ENCODE measurements at regions not wholly inside any gene's neighbourhood (a gene's known extent, or its start where the extent isn't known, plus 50 kb on each side); places are given as distances from the start of the nearest gene placed in this dataset.
"Not testable (repeated sequence)": the region's sequence is repeated elsewhere in the genome, so short reads cannot be mapped to it uniquely, and the experiment has no call there.

DNA sequence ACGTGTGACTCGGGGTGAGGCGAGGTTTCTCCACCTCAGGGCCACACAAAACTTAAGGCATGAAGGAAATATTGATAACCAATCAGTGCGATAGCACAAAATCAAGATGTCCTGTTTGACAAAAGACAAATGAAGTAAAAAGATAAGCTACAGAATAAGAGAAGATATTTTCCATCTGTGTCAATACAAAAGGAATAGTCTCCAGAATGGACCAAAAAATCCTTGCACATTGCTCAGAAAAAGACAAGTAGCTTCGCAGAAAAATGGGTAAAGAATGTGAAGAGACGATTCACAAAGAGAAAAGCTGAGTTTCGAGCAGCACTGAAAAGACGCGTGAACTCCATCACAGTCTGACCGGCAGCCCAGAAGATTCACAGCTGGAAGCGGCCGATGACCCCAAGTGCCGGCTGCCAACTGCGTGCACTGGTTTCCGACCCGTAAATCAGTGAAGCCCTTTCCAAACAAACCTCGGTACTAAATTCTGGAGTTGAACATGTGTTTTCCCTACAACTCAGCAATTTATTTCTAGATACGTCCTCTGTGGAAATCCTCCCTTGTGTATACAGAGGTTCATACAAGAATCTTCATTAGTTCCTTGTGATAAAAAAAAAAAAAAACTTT, 308.4 kb downstream of the BRD1 start:
- FAIRE-seq: no peak

DNA sequence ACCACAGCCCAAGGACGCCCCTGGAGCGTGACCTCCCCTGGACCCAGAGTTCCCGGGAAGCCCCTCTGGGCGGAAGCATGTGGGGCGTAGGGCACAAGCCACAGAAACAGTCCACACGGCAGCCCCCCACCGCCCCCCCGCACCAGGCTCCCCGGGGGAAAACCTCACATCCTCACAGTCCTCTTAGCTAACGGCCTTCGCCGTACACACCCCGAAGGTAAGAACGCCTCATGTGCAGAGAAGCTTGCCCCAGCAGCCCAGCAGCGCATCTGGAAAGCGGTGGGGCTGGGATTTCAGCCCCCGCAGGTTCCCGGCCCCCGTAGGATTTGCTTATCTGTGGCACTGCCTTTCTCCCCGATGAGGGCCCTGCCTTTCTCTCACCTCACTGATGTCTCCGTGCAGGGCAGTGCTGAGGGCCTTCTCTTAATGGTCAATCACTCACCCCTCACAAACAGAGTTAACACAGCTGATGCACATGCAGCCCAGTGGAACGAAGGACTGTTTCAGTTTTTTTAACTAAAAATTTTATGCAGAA, 309.2 kb downstream of the BRD1 start:
- FAIRE-seq: no peak

DNA sequence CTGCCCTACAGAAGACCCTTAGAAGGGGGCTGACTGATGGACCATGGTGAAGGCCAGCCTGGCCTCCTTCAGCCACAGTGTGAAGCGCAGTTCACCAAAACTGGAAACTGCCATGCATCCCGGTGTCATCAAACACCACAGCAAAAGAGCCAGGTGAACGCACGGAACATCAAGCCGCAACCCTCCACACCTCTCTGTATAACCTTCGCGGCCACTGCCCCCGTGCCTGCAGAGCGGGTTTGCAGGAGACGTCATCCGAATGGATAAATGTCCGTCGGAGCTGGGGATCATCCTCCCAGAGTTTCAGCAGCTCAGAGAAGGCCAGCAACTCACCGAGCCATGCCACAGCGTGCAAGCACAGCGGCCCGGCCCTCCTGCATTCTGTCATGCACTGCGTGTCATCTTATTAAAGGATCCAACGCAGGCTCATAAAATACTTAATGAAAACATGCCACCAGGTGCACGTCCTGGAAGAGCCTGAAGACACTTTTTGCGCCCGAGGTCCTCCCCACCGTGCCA, 309.9 kb downstream of the BRD1 start:
- FAIRE-seq: no peak

DNA sequence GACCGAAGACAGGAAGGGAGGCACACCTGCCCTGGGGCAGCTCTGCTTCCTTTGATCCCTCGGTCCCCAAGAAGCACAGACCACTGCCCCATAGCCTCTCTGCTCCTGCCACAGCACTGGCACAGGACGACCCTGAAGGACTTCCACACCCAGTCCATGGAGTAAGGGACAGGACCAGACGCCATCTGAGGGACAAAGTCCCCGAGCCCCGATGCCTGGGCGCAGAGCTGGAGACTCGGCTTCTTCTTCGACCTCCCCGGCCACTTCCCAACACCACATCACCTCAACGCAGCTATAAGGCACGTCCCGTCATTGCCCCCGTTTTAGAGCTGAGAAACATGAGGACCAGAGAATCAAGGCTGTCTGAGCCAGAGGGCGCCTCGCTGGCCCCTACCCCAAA, 310.5 kb downstream of the BRD1 start:
- no peak for FAIRE-seq

DNA sequence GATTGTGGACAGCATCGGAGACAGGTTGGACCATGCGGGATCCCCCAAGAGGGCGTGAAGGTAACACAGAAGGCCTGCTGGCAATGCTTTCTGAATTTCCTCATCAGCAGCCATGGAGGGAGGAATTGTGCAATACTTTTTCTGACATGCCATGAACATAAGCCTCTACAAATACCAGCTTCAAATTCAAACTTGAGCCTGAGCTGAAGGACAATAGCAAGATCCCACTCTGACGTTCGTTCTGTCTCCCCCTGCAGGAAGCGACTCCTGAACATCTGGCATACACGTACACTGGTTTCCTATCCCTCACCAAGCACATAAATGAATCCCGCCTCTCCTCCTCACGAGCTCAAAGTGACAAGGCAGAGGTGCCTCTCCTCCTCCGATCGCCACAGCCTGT, 312.2 kb downstream of the BRD1 start:
- no peak for FAIRE-seq

DNA sequence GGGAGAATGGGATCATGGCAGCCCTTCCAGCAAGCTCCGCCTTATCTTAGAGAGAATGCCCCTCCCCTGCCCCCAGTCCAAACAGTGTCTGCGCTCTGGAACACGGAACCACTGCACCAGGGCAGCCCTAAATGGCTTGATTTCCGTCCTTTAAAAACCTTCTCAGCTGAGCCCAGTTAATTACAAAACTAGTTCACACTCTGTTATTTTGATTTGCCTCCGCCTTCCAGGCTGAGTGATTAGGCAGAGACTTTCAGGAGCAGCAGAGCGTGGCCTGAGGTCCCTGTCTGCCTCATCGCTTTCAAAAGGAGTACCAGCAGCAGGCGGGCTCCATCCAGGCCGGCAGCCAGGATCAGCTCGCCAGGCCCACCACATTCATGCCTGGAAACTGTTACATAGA, 313.0 kb downstream of the BRD1 start:
- FAIRE-seq: no peak

DNA sequence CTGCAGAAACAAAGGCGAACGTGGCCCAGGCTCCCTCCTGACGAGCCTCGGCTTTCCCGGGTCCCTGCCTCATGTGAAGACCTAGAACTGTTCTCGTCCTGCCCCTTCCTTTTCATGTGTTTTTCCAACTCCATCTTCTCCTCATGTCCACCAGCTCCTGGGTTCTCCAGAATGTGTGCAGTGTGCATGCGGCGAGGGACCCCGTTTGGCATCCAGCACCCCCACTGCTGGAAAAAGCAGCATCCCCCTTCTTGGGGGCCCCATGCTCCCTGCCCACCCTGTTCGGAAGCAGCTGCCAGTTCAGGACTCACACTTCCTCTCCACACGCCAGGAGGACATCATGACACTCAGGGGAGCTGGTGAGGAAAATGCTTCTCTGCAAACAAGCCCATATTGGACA, 313.5 kb downstream of the BRD1 start:
- no peak for FAIRE-seq

DNA sequence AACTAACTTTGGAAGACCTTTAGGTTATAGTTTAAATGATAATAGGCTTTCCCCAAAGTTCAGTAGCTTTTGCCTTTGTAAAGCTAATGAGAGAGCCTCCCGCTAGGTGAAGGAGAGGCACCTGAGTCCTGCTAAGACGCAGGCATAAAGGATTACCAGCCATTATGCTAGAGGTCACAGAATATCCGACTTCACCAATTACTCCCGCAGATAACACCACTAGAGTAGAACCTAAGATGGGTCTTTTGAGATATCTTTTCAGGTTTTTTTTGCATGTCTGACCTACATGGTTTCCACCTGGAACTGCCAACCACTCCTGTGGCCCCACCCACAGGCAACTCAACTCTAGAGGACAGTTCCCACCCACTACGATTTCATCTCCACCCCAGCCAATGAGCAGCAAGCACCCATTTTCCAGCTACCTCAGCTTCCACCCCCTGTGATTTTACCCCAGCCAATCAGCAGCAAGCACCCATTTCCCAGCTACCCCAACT, 314.3 kb downstream of the BRD1 start:
- FAIRE-seq: no peak

DNA sequence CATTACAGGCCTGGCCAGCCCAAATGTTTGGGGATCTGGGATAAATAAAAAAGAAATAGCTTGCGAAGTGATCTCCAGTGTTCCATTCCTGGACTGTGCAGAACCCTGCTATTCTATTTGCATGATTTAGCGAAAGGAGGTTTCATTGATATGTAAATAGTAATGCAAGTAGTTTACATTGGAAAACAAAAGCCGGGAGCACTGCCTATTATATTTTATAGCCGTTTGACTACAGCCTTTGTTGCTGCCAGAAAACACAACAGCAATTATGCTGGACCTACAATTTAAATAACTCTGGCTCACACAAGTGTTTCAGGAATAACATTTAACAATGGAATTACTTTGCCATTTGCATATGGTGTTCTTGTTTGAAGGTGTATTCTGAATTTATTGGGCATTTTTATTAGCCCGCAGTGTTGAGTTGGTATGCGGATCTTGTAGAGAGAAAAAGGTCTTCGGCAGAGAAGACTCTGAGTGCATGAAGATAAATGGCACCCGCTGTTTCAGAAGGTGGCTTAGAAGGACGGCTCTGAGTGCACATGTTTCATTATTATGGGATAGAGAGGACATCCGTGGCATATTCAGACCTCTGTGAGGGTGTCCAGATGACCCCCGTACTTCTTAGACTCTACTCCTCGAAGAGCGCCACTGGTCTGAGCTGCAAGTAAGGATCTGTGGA, 315.0 kb downstream of the BRD1 start:
- no peak for FAIRE-seq

DNA sequence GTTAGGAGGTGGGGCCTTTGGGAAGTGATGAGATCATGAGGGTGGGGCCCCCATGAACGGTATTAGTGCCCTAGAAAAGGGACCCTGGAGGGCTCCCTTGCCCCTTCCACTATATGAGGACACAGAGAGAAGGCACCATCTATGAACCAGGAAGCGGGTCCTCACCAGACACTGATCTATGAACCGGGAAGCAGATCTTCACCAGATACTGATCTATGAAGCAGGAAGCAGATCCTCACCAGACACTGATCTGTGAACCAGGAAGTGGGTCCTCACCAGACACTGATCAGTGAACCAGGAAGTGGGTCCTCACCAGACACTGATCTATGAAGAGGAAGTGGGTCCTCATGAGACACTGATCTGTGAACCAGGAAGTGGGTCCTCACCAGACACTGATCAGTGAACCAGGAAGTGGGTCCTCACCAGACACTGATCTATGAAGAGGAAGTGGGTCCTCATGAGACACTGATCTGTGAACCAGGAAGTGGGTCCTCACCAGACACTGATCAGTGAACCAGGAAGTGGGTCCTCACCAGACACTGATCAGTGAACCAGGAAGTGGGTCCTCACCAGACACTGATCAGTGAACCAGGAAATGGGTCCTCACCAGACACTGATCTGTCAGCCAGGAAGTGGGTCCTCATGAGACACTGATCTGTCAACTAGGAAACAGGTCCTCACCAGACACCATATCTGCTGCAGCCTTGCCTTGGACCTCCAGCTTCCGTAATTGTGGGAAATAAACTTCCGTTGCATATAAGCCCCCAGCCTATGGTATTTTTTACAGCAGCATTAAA, 316.1 kb downstream of the BRD1 start:
- FAIRE-seq: not testable (repeated sequence)

DNA sequence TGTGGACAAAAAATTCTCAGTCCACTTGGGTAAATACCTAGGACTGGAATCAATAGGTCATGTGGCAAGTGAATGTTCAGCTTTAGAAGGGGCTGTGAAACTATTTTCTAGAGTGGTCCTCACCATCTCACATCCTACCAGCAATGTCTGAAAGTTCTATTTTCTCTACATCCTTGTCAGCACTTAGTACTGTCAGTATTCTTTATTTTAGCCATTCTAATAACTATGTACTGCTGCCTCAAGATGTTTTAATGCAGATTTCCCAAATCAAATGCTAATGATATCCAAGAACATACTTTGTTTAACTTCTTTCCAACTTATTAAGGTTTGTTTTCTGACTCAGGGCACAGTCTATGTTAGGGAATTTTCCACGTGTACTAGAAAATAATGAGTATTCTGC, 317.0 kb downstream of the BRD1 start:
- no peak for FAIRE-seq

DNA sequence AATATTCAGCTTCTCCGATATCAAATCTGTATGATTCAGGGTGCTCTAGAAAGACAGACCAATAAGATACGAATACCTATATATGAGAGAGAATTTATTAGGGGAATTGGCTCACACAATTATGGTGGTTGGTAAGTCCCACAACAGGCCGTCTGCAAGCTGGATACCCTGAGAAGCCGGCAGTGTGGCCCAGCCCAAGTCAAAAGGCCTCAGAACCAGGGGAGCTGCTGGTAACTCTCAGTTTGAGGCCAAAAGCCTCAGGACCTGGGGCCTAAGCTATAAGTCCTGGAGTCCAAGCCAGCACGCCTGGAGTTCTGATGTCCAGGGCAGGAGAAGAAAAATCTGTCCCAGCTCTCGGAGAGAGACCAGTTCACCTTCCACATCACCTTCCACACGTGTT, 318.7 kb downstream of the BRD1 start:
- no peak for FAIRE-seq

DNA sequence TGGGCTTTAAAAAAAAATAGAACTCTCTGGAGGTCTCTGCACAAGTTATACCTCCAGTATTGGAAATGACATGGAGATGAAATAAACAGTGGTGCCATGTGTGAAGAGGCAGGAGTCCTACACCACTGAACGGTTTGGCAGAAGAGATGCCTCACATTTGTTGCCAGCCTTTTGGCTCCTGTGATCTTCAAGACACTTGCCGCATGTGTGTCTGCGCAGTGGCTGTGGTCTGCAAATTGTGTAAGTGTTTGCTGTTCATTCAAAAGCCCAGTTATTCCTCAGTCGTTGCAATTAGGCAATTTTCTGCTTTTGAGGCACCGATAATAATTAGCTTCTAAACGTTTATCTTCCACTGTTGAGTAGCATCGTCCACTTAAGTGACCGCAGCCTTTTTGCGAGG, 319.1 kb downstream of the BRD1 start:
- no peak for FAIRE-seq

DNA sequence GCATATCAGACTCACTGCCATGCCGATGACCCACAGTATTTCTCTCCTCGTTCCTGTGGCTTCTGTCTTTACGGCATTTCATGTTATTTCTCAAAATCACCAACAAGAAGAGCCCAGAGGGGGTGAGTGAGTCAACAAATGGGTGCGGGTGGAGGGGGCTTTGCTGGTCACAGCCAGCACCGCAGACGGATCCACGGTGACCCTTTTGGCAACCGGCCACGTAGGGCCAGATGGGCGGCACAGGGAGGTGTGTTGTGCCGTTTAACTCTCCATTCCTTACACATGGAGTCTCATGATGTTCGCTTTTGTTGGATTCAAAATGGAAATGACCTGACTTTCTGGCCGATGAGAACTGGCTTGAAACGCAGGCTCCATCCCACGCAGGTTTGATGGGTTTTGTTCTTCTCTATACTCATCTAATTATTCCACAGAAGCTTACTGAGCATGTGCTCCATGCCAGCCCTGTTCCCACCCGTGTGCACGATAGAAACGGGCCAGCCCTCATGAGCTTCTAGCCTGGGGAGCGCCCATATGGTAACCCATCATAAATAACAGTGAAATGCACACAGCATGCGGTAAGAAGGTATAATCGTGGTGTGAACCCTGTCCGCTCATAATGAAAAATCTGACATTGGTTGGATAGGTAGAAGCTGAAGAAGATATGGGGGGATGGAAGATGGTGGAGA, 319.9 kb downstream of the BRD1 start:
- no peak for FAIRE-seq

DNA sequence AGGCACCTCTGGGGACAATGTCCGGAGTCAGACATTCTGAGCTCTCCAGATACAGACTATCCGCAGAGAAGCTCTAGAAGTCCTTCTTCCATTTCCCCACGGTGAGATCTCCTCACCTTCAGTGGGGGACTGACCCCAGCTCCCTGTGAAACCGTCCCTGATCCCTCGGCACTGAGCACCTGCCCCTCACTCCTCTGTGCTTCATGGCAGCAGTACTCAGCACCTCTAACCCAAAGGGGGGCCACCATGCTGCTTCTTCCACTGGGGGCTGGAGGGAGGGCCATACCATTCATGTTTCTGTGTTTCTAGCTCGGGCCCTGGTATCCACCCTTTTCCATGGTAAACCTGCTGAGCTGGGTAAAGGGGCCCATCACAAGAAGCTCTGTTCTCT, 321.7 kb downstream of the BRD1 start:
- FAIRE-seq: no peak

DNA sequence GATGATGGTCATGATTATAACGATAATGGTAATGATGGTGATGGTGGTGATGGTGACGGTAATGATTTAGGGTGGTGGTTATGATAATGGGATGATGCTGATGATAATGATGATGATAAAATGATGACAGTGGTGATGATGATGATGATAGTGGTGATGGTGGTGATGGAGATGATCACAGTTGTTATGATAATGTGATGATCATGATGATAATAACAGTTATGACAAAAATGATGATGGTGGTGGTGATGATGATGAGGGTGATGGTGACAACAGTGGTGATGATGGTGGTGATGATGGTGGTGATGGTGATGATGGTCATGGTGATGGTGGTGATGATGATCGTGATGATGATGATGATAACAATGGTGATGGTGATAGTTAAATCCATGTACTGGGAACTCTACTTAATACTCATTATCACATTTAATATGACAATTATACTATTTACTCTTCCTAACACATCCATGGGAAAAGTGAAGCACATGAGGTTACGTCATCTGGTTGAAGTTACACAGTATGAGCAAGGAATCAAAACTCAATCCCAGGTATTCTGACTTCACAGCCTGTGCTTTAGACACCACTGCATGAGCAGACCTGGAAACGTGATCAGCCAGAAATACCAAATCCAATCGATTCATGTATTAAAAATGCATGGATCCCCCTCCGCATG, 322.2 kb downstream of the BRD1 start:
- no peak for FAIRE-seq

DNA sequence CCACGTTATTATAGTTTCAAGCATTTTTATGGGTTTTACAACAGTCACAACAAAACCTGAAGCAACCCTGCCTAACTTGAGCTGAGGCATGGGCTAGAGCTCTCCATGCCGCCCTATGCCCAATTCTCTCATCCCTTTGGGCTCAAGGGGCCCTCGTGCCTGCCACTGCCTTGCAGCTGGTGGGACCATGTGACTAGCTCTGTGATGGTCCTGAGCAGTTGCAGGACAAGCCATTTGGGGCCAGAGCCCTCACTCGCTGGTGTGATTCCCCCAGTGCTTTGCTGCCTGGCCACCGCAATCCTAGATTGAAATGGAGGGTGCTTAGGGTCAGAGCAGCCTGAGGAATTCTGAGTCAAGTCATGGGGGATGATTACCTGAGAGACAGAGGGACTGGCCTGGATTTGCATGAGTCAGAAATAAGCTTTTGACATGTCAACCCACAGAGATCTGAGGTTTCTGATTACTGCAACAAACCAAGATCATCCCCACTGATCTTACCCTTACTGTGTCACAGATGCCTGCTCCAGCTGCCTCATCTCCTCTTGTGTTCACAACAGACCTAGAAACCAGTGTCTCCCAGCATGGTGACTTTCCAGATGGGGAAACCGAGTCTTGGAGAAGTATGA, 323.7 kb downstream of the BRD1 start:
- FAIRE-seq: no peak

DNA sequence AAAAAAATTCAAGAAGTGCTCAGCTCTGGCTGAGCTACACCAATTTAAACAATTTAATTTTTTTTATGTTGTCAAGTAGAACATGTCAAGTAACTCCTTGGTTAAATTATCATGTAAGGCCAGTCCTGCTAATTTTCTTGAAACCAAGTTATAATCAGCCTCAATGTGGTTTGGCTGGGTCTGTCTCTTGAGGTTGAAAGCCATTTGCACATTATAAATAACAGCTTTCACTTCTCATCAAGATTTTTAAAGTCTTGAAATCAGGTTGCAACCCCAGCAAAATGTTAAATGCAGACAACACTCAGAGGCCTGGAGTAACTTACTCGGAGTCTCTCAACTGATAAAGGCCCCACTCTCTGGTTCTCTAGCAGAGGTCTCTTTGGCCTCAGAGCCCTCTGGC, 324.4 kb downstream of the BRD1 start:
- FAIRE-seq: no peak

DNA sequence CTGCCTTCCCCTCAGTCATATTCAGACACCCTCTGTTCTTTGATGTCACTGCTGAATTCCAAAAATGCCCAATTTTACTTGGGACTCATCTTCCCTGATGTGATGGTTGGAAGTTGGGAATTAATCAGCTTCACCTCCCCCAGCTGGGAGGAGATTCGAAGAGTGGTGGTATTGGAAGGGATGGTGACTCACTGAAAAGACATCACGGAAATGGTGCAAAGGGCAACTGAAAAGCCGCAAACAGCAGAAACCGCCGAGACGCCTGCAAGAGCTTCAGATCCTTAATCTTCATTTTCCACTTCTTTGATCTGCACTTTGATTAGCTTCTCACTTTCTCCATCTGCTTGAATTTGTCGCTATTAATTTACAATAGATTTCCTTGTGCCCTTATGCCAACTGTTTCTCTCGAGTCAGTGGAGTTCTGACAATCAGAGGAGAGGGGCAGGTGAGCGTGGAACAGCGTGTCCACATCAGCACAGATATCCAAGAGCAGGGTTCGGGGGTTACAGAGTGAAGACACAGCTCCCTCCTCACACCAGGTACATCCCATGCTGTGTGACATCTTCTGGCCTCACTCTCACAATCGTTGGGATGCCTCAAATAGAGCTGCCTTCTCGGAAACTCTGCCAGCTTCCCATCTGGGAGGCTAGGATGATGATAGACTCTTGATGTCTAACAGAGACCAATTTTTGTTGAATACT, 325.4 kb downstream of the BRD1 start:
- no peak for FAIRE-seq

DNA sequence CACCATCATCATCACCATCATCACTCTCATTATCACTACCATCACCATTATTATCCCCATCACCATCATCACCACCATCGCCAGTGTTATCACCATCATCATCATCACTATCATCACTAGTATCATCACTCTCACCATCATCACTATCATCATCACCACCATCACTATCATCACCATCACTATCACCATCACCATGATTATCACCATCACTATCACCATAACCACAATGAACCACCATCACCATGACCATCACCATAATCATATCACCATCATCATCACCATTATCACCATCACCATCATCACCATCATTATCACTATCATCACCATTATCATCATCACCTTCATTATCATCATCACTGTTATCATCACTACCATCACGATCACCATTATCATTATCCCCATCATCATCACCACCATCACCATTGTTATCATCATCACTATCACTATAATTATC, 326.7 kb downstream of the BRD1 start:
- FAIRE-seq: no peak

DNA sequence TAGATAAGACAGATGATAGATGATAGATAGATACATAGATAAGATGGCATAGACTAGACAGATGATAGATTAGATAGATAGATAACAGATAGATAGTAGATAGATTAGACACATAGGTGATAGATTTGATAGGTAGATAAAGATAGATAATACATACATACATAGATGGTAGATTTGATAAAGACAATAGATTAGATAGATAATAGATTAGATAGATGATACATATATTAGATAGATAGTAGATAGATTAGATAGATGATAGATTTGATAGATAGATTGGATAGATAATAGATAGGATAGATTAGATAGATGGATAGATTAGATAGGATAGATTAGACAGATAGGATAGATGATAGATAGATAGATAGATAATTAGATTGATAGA, 327.6 kb downstream of the BRD1 start:
- no peak for FAIRE-seq
